Prostate gland (tissue), 2 donors: ENCODE measurements at regions not wholly inside any gene's neighbourhood (a gene's known extent, or its start where the extent isn't known, plus 50 kb on each side); places are given as distances from the start of the nearest gene placed in this dataset.

Experiments
- CTCF ChIP-seq, 4 experiments: fragments of 200-600 bp in 2 of 4; fragments of 450-650 bp in 2 of 4; sonication (generic) in 2 of 4; IDR thresholded peaks; 1 replicate in 3 of 4; 2 replicates in 1 of 4; pipeline ENCODE4 v1.5.1; 2016 to 2019; ENCODE audit warnings: antibody characterized with exemption in 4 of 4, mild to moderate bottlenecking in 2 of 4, moderate library complexity in 2 of 4
- POLR2A ChIP-seq: fragments of 450-650 bp; IDR thresholded peaks from one replicate; pipeline ENCODE4 v1.6.1; 2016; ENCODE audit warnings: antibody characterized with exemption, mild to moderate bottlenecking
- POLR2AphosphoS5 ChIP-seq: sonication (generic); formaldehyde crosslinking; IDR thresholded peaks from one replicate; pipeline ENCODE4 v1.6.1; 2017; ENCODE audit warnings: antibody characterized with exemption

GRCh38 chr11:115080923-115081680 is 402.8 kb downstream of the NXPE2 start:
- TF ChIP-seq CTCF (IDR thresholded peaks at IDR 0.05) (no peak), POLR2AphosphoS5 (no peak), POLR2A (no peak)
